Activated T-cell treated with anti-CD3 and anti-CD28 coated beads, Interleukin-2, amount 50 U/mL, for 24 hours (primary cell): ENCODE measurements at regions not wholly inside any gene's neighbourhood (a gene's known extent, or its start where the extent isn't known, plus 50 kb on each side); places are given as distances from the start of the nearest gene placed in this dataset.

Experiments used
- DNase-seq: peaks from one replicate; pipeline ENCODE4 v3.0.0-alpha.2; 2020
- H3K27ac Mint-ChIP-seq: 2 replicates; pipeline ENCODE4 v1.8.0; 2020; ENCODE audit warnings: mild to moderate bottlenecking, mixed read lengths
- H3K27me3 Mint-ChIP-seq: 2 replicates; pipeline ENCODE4 v1.8.0; 2020; ENCODE audit warnings: mixed read lengths
- H3K36me3 Mint-ChIP-seq: 2 replicates; pipeline ENCODE4 v1.8.0; 2020; ENCODE audit warnings: low read depth, mixed read lengths
- H3K4me1 Mint-ChIP-seq: 2 replicates; pipeline ENCODE4 v1.8.0; 2020; ENCODE audit warnings: low read depth, mixed read lengths
- H3K4me3 Mint-ChIP-seq: 2 replicates; pipeline ENCODE4 v1.8.0; 2020; ENCODE audit warnings: mild to moderate bottlenecking, moderate library complexity, mixed read lengths
- H3K9me3 Mint-ChIP-seq: 2 replicates; pipeline ENCODE4 v1.8.0; 2020; ENCODE audit warnings: mixed read lengths

DNA sequence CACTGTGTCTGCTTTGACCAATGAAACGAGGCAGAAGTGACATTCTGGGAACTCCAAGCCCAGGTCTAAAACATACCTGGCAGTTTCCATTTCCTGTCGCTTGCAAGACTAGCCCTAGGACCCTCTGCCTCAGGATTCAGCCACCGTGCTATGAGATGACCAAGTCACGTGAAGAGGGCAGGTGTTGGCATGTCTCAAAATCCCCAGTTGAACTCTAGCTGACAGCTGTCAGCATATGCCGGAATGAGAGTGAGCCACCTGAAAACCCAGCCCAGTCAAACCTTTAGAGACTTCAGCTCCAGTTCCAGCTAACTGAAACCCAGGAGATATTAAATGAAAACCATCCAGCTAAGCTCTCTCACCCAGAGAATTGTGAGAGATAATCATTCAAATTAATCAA is 89.9 kb upstream of the PPP1R3A start:
- H3K4me1 Mint-ChIP-seq: no peaks in the 10 kb centered on the region
- no peak overlapping the region for H3K27ac Mint-ChIP-seq
- H3K36me3 Mint-ChIP-seq: no peaks in the 10 kb centered on the region
- no peak for DNase-seq
- H3K4me3 Mint-ChIP-seq: no peak overlapping the region
- H3K27me3 Mint-ChIP-seq: peaks cover 5% of the 10 kb centered on the region
- H3K9me3 Mint-ChIP-seq: no peaks in the 10 kb centered on the region

DNA sequence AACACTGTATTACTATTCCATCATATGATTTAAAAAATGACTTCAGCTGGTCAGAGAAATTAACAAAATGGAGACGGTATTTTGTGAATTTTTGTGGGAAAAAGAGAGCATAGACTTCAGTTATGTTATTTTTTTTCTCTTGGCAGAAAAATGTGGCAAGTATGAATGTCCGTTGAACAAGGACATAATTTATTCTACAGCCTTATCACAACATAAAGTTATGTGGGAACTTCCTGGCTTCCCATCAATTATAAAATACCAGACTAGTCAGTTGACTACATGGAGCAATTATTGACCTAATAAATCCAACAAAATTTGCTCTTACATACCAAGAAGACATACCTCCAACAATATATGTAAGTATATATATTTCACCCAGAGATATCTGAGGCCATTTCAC is 88.6 kb upstream of the PPP1R3A start:
- Mint-ChIP-seq H3K9me3 (peaks cover 6% of the 10 kb centered on the region), H3K36me3 (no peaks in the 10 kb centered on the region), H3K4me3 (no peak overlapping the region), H3K4me1 (no peaks in the 10 kb centered on the region), H3K27me3 (no peaks in the 10 kb centered on the region), H3K27ac (no peak overlapping the region)
- DNase-seq: no peak

DNA sequence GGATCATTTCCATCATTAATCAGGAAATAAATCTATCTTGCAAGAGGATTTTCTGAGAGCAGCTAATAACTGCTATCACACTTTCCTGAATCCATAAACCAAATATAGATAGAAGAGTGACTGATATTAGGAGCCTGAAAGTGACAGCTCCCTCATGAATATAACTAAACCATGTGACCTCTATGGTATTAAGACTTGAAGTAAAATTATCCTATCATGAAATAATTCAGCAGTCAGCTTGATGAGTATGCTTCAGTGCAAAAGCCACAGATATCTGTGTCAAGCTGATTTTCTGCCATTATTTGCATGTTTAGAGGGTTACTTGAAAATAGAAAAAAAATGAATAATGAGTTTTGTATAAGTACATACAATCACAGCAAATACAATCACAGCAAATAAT is 80.1 kb upstream of the PPP1R3A start:
- H3K36me3 Mint-ChIP-seq: no peaks in the 10 kb centered on the region
- DNase-seq: no peak

DNA sequence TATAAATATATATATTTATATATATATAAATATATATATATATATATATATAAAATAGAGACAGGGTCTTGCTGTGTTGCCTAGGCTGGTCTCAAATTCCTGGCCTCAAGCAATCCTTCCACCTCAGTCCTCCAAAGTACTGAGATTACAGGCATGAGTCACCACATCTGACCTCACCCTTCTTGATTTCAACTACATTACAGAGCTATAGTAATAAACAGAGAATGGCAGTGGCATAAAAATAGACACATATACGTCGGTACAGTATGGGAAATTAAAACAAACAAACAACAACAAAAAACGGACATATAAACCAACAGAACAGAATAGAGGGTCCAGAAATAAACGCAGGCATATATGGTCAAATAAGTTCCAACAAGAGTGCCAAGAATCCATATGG is 77.6 kb upstream of the PPP1R3A start:
- Mint-ChIP-seq H3K27me3 (no peaks in the 10 kb centered on the region), H3K9me3 (peaks cover 3% of the 10 kb centered on the region), H3K4me3 (no peak overlapping the region), H3K27ac (no peak overlapping the region), H3K4me1 (no peaks in the 10 kb centered on the region), H3K36me3 (no peaks in the 10 kb centered on the region)
- no peak for DNase-seq

More for the DNA sequence above, 80.1 kb upstream of the PPP1R3A start:
- Mint-ChIP-seq H3K9me3 (peaks cover 16% of the 10 kb centered on the region), H3K27me3 (no peaks in the 10 kb centered on the region), H3K4me3 (no peak overlapping the region), H3K27ac (no peak overlapping the region), H3K4me1 (no peaks in the 10 kb centered on the region)

DNA sequence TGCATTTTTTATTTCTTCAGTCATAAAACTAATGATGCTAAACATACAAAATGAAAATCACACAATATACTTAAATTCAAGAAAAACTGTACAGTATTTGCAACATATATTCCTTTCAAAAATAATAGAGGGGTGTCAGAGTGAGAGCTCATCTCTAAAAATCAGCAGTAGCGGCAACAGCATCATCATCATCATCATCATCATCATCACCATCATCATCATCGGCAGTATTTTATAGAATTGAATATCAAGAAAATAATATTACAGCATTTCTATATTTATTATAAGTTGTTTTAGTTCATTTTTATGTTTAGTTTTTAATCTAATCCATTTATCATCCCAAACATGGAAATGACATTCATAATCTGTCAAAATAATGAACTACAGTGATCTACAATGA is 67.4 kb upstream of the PPP1R3A start:
- no peak for DNase-seq
- no peaks in the 10 kb centered on the region for H3K9me3 Mint-ChIP-seq
- no peaks in the 10 kb centered on the region for H3K36me3 Mint-ChIP-seq
- no peak overlapping the region for H3K27ac Mint-ChIP-seq
- no peaks in the 10 kb centered on the region for H3K4me1 Mint-ChIP-seq
- H3K27me3 Mint-ChIP-seq: peaks cover 4% of the 10 kb centered on the region
- no peak overlapping the region for H3K4me3 Mint-ChIP-seq

DNA sequence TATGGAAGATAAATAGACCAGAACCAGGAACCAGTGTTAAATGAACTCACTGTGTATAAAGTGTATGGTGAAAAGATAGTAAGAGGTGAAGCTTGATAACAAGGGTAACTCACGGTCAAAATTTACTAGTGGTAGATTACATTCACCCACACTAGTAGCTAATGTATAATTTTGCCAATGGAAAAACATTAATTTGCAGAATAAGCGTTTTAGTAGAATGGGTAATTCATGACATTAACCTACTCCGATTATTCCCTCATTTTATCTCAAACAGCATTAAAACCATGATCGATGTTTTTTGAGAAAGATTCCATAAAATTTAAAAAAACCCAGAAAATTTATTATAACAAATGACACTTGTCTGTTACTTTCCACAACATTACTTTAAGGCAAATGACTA is 57.7 kb upstream of the PPP1R3A start:
- Mint-ChIP-seq H3K4me1 (no peaks in the 10 kb centered on the region), H3K9me3 (no peaks in the 10 kb centered on the region), H3K4me3 (no peak overlapping the region), H3K36me3 (no peaks in the 10 kb centered on the region), H3K27me3 (no peaks in the 10 kb centered on the region), H3K27ac (no peak overlapping the region)
- DNase-seq: no peak

DNA sequence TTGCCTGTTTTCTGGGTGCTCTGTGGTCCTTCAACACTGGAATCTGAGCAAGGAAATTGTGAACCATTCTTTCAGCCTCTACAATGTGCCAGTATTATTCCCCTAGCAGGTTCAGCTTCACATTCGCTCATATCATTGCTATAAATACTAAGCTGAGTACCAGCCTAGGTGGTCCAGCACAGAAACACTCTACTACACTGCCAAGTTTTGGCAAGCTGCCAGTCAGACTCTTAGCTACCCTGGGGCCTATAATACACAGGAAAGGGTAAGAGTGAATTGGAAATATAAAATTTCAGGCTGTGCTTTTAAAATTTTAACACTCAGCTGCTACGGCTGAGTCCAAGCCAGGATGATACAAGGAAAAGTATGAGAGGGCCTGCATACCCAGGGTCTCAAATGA is 49.9 kb upstream of the PPP1R3A start:
- no peaks in the 10 kb centered on the region for H3K27me3 Mint-ChIP-seq
- no peaks in the 10 kb centered on the region for H3K9me3 Mint-ChIP-seq
- no peak overlapping the region for H3K4me3 Mint-ChIP-seq
- no peak for DNase-seq
- H3K4me1 Mint-ChIP-seq: no peaks in the 10 kb centered on the region
- no peaks in the 10 kb centered on the region for H3K36me3 Mint-ChIP-seq
- H3K27ac Mint-ChIP-seq: no peak overlapping the region
